B cell (primary cell): ENCODE measurements at regions not wholly inside any gene's neighbourhood (a gene's known extent, or its start where the extent isn't known, plus 50 kb on each side); places are given as distances from the start of the nearest gene placed in this dataset.

ENCODE experiments used
- EZH2 ChIP-seq: IDR thresholded peaks from 2 replicates; pipeline ENCODE4 v1.6.1; 2012; ENCODE audit warnings: borderline replicate concordance, low read depth, mild to moderate bottlenecking, moderate library complexity, low read length; ENCODE audit not compliant: insufficient read depth, poor library complexity, severe bottlenecking
- TF ChIP-seq, protein P1 (sequence below): fragments of 200-600 bp; IDR thresholded peaks from one replicate; pipeline ENCODE4 v1.8.0; 2022; ENCODE audit warnings: antibody characterized with exemption, mild to moderate bottlenecking

DNA sequence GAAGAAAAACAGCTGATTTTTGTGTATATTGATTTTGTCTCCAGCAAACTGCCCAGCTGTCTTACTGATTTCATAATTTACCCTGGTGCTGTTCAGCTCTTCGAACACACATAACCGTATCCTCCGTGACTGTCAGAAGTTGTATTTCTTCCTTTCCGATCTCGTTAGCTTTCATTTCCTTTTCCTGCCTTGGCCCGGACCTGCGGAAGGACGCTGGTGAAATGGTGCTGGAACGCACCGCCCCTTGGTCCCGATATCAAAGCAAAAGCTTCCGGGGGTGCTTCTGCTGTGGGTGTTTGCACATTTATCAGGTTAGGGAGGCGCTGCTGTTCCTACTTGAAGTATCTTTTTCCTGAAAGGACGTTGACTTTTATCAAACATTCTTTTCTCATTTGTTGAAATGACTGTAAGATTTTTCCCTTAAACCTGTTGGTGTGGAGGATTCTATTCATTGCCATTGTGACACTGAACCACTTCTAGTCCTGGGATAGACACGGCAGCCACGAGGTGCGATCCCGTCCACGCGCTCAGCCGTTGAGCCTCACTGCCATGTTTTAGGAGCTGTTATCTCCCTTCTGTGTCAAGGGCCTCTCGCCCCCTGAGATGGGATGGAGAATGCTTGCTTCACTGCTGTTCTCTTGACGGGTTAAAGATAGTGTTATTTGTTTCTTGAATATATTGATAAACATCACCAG, 72.6 kb downstream of the FOXL3 start:
- TF ChIP-seq, protein P1, sequence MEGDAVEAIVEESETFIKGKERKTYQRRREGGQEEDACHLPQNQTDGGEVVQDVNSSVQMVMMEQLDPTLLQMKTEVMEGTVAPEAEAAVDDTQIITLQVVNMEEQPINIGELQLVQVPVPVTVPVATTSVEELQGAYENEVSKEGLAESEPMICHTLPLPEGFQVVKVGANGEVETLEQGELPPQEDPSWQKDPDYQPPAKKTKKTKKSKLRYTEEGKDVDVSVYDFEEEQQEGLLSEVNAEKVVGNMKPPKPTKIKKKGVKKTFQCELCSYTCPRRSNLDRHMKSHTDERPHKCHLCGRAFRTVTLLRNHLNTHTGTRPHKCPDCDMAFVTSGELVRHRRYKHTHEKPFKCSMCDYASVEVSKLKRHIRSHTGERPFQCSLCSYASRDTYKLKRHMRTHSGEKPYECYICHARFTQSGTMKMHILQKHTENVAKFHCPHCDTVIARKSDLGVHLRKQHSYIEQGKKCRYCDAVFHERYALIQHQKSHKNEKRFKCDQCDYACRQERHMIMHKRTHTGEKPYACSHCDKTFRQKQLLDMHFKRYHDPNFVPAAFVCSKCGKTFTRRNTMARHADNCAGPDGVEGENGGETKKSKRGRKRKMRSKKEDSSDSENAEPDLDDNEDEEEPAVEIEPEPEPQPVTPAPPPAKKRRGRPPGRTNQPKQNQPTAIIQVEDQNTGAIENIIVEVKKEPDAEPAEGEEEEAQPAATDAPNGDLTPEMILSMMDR, result no peak
- TF ChIP-seq EZH2, result no peak
